Inferior parietal cortex (tissue), 1 donor: ENCODE measurements at regions not wholly inside any gene's neighbourhood (a gene's known extent, or its start where the extent isn't known, plus 50 kb on each side); places are given as distances from the start of the nearest gene placed in this dataset.

ENCODE experiments used
- DNase-seq: peaks from one replicate; pipeline ENCODE4 v3.0.0-alpha.2; 2016; ENCODE audit errors: extremely low spot score

DNA sequence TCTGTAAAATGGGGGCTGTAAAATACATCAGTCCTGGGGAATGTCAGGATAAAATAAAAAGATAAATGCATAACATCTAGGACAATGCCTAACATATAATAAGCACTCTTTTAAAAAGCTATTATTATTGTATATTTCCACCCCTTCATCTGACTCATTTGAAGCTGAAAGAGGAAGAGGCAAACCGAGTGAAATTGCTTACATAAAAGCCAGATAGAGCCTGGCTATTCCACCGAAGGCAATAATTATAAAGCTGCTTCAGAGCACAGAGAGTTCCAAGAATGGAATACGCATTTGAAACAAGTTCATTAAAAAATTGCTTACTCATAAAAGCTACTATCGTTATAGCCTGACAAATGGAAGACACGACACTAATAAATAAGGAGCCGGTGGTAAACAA lies 186.1 kb upstream of the CAMK1G start:
- DNase-seq = no peak

DNA sequence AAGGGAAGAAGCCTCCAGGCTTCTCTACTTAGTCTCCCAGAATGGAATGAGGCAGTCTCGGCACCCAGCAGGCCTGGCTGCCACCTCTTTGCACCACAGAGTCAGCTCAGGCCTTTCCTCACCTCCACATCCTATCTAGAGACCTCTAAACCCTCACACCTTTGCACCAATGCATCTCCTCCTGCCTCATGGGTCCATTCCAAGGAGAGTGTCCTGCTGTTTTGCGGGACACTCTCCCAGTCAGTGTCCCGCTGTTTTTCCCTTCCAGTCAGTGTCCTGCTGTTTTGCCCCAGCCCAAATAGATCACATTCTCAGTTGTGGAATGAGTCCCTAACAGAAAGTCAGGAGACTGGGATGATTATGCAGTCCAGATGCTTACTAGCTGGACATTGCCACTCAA lies 185.6 kb upstream of the CAMK1G start:
- no peak for DNase-seq

DNA sequence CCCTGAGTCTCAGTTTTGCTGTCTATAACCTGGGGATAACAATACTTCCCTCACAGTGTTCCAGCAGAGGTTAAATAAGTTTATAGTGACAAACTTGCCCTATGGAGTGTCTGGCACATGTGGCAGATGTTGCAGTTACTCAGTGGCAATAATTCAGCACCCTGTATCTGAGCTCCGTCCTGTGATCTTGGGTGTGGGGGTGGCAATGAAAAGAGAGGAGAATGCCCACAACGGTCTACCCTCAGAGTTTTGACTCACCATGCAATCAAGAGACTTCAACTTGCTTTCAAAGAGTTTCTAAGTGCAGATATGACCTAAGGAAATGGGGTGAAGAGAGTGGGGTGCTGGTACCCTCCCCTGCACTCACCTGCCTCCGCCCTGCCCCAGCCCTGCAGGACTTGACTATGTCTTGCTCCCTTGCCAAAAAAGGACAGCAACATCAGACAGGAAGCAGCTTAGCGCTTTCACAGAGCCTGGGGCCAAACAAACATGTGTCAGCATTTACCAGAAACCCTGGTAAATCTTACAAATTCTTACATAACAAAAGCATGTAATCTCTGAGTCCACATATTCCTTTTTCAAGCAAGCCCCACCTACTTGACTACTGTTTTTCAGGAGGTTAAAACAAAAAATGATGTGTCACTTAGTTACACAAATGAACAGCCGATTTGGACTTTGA lies 185.1 kb upstream of the CAMK1G start:
- DNase-seq = no peak

DNA sequence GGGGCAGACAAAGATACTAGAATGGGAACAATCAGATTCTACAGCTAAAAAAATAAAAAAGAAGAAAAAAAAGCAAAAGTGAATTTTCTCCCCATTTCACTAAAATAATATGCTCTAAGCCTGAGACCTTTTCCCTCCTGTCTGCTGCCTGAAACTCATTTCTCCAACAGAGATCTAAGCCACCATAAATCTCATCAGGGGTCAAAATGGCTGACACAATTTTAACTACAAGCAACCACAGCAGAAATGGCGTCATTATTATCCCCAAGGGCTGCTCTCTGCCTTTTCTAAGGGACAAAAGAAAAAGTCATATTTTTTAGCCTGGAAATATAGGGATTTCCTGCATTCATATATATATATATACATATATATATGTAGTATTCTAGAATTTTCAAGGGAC lies 183.7 kb upstream of the CAMK1G start:
- DNase-seq = no peak

DNA sequence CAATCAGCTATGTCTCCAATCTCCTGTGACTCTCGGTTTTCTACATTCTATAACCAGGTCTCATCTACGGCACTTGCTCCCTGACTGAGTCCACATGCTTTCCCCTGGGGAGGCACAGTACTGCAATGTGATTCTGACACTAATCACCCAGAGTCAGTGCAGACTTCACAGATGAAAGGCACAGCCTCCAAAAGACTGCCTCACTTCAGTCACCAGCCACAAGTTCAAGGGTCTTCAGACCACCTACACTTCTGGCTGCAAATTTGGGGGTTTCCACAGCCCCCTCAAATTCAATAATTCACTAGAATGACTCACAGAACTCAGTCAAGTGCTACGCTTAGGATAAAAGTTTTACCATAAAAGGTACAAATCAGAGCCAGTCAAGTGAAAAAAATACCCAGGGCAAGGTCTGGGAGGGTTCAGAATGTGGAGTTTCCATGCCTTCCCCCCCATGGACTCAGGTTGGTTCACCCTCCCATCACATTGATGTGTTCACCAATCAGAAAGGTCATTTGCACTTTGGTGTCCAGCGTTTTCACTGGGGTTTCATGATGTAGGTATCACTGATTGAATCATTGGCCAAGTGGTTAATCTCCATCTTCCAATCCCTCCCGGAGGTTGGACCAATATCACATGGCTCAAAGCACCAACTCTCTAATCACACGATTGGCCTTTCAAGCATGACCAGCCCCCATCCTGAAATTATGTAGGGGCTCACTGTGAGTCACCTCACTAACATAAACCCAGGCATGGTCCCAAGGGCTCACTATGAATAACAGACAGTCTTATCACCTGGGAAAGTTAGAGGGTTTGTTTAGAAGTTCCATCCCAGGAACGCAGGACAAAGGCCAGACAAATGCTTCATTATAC lies 182.9 kb upstream of the CAMK1G start:
- DNase-seq = no peak

DNA sequence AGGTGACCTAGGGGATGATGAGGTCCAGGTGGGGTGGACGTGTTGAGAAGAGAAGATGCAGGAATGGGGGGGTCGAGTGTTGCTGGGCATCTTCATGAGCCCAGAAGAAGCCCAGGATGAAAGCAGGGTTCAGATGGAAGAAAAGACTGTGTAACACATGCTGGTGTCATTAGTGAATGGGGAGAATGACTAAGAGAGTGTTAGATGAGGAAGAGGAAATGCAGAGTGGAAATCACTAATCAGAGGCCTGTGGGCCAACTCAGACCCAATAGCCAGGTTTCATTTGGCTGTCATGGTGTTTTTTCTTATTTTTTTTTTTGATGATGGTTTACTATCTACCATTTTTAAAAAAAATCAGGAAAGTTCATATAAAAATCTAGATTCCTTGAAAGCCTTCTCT lies 180.8 kb upstream of the CAMK1G start:
- DNase-seq = no peak

DNA sequence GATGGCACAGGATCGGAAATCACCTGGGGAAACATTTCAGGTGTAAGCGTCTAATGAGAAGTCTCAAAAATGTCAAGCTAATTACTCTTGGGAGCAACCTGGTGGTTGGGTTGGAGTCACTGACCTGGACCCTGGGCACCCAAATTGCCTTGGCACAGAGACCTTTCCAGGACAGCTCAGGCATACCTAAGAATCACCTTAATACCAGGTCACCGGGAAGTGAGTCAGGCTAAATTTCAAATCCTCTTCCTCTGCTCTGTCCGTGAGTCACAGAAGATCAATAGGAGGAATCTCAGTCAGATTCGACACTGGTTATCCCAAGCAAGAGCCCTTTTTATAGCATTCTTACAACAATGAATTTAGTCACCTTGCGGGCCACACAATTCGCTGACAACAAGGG lies 179.6 kb upstream of the CAMK1G start:
- no peak for DNase-seq

DNA sequence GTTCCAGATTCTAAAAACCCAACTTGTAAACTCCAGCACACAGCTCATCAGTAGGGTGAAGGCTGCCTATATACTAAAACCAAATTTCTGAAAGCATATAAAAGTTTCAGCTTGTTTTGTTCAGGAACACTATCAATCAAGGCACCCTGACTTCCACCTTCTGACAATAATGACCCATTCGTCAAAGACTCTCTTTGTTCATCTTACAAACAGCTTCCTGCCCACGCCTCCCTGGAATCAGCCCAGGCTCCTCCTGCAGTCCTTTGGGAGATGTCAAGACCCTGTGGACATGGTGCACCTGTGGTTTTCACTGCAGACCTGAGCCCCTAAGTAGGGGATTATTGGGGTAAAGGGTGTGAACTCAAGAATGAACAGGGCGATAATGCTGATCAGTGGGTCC lies 178.9 kb upstream of the CAMK1G start:
- DNase-seq = no peak

DNA sequence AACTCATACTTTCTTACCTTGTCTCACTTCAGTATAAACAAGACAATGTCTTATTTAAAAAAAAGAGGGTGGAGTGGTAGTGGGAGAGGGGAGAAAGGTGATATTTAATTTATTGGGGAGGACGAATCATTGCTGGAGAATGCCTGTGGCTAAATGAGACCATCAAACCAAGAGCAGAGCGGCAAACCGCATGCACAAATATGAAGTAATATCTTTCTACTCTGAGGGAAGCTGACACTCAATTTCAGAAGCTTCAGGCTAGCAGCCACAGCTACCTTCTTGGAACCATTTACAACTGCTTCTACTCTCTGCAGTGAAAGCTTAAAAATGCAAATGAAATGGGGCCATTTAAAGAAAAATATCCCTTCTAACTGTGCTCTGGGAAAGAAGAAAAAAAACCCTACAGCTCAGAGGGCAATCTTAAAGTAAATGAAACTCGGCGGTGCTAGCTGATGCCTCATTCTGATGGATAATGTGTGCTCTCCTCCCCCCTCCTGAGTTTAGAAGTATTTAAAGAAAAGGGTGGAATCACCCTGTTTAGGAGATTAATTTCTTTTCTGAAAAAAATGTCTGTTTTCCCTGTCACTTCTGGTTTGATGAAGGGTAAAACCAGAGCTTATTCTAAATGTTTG lies 178.2 kb upstream of the CAMK1G start:
- DNase-seq = no peak

DNA sequence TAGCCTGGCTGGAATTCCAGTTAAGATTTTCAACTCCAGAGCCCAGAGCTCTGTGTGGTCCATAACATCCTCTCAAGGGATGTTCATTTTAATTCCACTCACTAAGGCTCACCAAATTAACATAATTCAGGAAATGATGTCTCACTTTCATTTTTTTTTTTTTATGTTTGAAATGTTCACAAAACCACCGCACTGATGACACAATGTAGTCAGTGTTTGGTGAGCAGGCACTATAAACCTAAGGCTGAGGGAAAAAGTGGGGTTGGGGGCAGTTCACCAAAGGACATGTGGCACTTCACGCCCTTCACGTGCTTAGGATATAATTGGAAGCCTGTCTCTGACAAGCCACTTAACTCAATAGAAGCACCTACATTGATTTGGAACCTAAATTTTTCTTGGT lies 177.3 kb upstream of the CAMK1G start:
- DNase-seq = no peak

DNA sequence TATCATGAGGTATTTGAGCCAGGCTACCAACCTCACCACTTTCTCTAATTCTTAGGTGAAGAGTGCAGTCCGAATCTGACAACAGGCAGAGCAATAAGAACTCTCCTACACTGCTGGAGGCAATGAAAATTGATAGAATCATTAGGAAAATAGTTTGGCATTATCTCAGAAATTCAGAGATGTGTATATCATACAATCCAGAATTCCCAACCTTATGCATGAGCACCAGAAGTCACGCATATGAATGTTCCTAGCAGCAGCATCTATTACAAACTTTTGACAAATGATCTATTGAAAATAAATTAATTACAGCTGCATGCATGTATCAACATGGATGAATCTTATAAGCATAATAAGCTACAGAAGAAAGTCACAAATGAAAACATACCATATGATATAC lies 176.9 kb upstream of the CAMK1G start:
- DNase-seq = no peak

DNA sequence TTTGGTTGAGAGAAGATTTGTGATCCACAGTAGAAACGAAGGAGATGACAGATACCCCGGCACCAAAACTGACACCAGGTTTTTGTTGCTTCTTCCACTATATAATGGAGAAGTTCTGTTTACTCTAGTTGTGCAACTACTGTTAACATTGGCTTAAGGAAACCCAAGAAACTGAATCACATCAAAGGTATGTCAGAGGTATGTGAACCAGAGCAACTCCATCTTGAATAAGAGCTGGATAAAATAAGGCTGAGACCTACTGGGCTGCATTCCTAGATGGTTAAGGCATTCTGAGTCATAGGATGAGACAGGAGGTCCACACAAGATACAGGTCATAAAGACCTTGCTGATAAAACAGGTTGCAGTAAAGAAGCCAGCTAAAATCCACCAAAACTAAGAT lies 173.7 kb upstream of the CAMK1G start:
- no peak for DNase-seq

DNA sequence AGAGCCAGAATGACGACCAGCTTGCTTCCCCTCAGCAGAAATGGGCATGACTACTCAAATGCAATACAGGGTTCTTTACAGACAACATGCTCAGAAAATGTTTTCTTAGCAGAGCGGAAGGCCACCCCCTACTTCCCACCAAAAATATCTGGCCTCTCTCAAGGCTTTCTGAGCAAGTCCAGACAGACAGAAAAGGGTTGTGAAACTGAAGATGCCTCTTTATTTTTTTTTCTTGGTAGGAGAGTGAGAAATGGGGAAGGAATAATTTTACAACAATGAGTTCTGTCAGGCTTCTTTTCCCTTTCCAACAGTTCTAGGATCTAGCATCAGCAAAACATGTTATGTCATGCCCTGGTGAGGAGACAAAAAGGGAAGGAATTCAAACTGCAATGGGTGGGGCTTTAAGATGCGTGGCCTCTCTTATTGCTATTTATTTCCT lies 172.0 kb upstream of the CAMK1G start:
- DNase-seq = no peak

DNA sequence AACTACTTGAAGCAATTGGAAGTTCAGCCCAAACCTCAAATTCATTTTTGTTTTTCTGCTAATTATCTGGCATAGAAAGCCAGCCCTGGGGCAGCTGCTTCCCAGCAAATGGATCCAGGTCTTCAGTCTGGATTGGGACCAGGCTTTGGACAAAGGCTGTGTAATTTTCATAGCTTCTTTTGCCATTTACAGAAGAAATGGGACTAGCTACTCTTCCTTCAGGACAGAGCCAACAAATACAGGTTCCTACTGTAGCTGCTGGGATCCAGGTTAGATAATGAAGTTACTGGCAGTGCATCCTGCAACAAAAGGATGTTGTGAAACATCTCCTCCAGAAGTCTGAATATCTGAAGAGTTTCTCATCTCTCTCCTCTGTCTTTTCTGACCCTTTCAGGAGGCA lies 171.5 kb upstream of the CAMK1G start:
- no peak for DNase-seq

DNA sequence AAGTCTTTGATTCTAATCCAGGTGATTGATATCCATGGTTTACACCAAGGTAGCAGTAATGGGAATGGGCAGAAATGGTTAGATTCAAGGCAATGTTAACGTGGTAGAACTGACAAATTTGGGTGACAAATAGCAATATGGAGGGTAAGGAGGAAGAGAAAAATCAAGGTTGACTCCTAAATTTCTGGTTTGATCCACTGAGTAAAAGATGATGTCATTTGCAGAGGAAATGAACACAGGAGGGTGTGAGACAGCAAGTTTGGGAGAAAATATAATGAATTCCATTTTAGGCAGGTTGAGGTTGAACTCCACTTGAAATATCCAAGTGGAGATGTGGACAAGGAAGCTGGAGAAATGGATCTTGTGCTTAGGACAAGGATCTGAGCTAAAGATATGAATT lies 170.9 kb upstream of the CAMK1G start:
- no peak for DNase-seq

DNA sequence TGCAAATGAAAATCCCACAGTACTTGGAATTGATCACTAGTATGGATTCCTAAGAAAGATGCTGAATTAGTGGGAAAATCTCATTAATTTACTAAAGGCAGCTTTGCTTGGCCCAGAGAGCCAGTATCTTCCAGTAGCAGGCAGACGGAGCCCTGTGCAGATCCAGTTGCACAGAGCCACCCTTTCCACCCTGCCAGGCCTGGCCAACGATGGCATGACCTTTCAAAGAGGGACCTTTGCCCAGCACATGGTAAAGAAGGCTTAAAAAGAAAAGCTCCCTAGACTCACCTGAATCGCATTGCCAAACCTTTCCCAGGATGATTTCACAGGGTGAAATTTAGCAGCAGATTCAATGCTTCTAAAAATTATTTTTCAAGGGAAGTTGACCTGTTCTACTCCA lies 170.5 kb upstream of the CAMK1G start:
- DNase-seq = no peak

DNA sequence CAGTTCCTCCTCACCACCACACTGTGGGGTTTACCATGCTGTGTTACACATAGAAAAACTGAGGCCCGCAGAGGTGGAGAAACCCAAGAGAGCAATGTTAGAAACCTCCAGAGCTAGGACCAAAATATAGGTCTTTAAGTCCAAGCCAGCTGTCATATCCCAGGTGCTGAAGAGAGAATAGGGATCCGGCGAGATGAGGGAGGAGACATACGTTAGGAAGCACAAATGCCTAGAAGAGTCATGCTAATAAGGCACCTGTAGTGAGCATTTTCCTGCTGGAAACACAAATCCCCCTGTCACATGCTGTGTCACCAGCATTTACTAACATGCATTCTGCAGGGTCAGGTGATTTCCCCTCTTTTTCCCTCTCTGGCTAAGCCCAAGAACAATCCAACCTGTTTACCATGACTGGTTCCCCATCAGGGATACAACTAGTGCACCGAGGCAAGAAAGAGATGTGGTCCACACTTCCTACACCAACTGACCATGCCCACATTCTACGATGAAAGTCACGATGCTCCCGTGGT lies 168.6 kb upstream of the CAMK1G start:
- DNase-seq = no peak

DNA sequence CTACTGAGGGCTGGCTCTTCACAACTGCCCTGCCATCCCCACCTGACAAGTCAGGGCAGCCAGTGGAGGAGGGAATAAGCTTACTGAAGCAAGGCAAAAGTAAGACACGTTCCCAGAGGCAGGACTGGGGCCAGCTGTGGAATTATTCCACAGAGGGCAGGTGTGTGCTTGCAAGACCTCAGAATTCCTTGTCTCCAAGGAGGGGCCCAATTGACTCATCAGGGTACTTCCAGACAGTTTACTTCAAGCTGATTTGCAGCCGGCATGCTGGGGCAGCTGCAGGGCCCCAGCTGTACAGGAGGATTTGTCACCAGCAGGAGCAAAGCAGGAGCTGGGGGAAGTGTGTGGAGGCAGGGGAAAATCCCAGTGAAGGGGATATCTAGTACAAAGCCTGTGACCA lies 167.5 kb upstream of the CAMK1G start:
- no peak for DNase-seq

DNA sequence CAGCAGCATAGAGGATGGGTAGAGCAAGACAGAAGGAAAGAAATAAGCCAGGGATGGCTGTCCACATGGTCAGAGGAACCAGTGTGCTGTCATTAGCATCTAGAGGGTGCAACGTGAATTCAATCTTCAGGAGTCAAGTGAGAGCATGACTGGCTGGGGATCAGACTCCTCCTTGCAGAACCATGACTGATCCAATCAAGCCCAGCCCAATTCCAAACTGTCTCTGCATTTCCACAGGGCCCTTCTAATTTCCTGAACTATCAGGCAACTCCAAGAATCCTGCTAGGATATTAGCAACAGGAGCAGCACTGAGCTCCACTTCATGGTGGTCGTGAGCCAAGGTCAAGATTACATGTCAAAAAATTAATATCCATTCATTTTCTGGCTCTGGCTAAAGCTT lies 166.8 kb upstream of the CAMK1G start:
- DNase-seq = no peak

DNA sequence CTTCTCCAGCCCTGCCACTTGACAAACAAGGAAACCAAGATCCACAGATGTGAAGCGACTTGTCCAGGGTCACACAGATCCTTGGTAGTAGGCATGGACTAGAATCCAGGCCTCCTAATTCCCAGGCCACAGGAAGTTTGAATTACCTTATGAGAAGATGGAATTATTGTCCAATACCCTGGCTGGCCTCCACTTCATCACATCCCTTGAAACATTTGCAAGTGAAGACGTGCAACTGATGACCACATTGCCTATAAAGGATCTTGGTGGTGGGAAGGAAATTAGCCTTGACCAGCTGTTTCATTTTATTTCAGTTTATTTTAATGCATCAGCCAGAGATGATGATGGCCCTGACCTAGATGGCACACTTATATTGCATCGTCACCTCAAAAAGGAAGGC lies 165.8 kb upstream of the CAMK1G start:
- DNase-seq = no peak

DNA sequence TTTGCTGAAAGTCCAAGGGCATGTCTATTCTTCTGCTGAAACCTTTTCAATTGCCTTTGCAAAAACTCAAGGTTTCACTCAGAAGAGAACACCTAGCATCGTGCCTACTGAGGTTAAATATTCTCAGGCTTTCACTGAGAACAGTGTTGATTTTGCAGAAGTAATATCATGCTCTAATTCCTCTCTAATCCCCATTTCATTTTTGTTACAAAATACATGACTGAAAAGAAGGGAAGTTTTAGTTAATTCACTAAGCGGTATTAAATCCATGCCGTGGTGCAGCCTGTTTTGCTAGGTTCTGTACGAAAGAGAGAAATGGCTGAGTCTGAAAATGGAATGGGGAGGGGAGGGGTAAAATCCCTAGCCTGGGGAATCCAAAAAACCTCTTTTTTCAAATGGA lies 163.2 kb upstream of the CAMK1G start:
- no peak for DNase-seq

DNA sequence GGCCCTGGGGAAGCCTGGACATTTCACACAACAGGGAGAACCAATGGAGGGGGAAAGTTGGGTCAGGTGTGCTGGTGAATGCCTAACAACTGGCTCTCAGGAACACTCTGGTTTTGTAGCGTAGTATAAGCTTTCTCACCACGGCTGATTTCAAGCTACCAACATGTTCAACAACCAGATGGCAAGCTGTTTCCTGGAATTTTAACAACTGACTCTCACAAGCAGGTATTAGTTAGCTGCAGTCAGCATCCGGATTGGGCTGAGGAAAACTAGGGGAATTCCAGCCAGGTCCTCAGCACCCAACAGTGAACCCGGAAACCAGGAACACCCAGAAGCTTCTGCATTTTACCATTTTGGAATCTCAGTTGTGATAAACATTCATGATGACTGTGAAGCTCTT lies 162.3 kb upstream of the CAMK1G start:
- no peak for DNase-seq
